Activated naive CD4-positive, alpha-beta T cell treated with anti-CD3 and anti-CD28 coated beads, Interleukin-2, amount 50 U/mL, for 72 hours (primary cell): ENCODE measurements at regions not wholly inside any gene's neighbourhood (a gene's known extent, or its start where the extent isn't known, plus 50 kb on each side); places are given as distances from the start of the nearest gene placed in this dataset.
"Not testable (repeated sequence)": the region's sequence is repeated elsewhere in the genome, so short reads cannot be mapped to it uniquely, and the experiment has no call there.

ENCODE experiments used
- ATAC-seq, 2 donors: fragments of 150-1000 bp; cut with Tn5 transposase; 2 replicates each; pipeline ENCODE4 v1.10.0; 2021; ENCODE audit warnings: mild to moderate bottlenecking in 2 of 2, moderate library complexity in 2 of 2
- DNase-seq, 2 donors: peaks; one replicate each; pipeline ENCODE4 v3.0.0; 2021 to 2022; ENCODE audit warnings: low spot score in 2 of 2
- H3K27ac Mint-ChIP-seq, 2 donors: one replicate each; pipeline ENCODE4 v1.8.0; 2022; ENCODE audit warnings: mild to moderate bottlenecking in 2 of 2, mixed read lengths in 2 of 2
- H3K36me3 Mint-ChIP-seq, 2 donors: one replicate each; pipeline ENCODE4 v1.8.0; 2022; ENCODE audit warnings: mixed read lengths in 2 of 2
- H3K9me3 Mint-ChIP-seq, 2 donors: one replicate each; pipeline ENCODE4 v1.8.0; 2022; ENCODE audit warnings: mixed read lengths in 2 of 2

GRCh38 chr18:76051396-76052226, 443.4 kb downstream of the ZNF516 start:
- Mint-ChIP-seq H3K9me3 (no peaks in the 10 kb centered on the region), H3K27ac (no peak overlapping the region), H3K36me3 (no peaks in the 10 kb centered on the region)
- DNase-seq: no peak
- ATAC-seq: no peak

GRCh38 chr18:76046221-76046620, 448.8 kb downstream of the ZNF516 start:
- no peaks in the 10 kb centered on the region for H3K9me3 Mint-ChIP-seq
- DNase-seq (no peak), ATAC-seq (no peak)
- no peak overlapping the region for H3K27ac Mint-ChIP-seq
- no peaks in the 10 kb centered on the region for H3K36me3 Mint-ChIP-seq

GRCh38 chr18:76042511-76042910, 452.5 kb downstream of the ZNF516 start:
- no peak for DNase-seq
- H3K36me3 Mint-ChIP-seq: no peaks in the 10 kb centered on the region
- ATAC-seq: no peak
- no peak overlapping the region for H3K27ac Mint-ChIP-seq
- no peaks in the 10 kb centered on the region for H3K9me3 Mint-ChIP-seq

- DNase-seq: no peak
- Mint-ChIP-seq H3K27ac (no peak overlapping the region), H3K36me3 (peaks cover 0 to 4% of the 10 kb centered on the region in 2 donors), H3K9me3 (peaks cover 0 to 13% of the 10 kb centered on the region in 2 donors)
- no peak for ATAC-seq
These were observed 476.8 kb downstream of the ZNF516 start for GRCh38 chr18:76018210-76018609.

GRCh38 chr18:76013057-76013456, 482.0 kb downstream of the ZNF516 start:
- H3K27ac Mint-ChIP-seq: no peak overlapping the region
- no peak for ATAC-seq

GRCh38 chr18:76005632-76006208, 489.3 kb downstream of the ZNF516 start:
- Mint-ChIP-seq H3K36me3 (no peaks in the 10 kb centered on the region), H3K9me3 (peaks cover 0 to 3% of the 10 kb centered on the region in 2 donors)

More at GRCh38 chr18:76013057-76013456, 482.0 kb downstream of the ZNF516 start:
- peaks cover 4% of the 10 kb centered on the region in 2 donors for H3K9me3 Mint-ChIP-seq
- DNase-seq: no peak
- H3K36me3 Mint-ChIP-seq: peaks cover 0 to 4% of the 10 kb centered on the region in 2 donors

GRCh38 chr18:75987913-75988312, 507.1 kb downstream of the ZNF516 start:
- not testable (repeated sequence) for H3K9me3 Mint-ChIP-seq

More at GRCh38 chr18:76005632-76006208, 489.3 kb downstream of the ZNF516 start:
- DNase-seq (no peak), ATAC-seq (no peak)
- no peak overlapping the region for H3K27ac Mint-ChIP-seq

GRCh38 chr18:75984853-75985252, 510.2 kb downstream of the ZNF516 start:
- ATAC-seq (no peak), DNase-seq (no peak)
- Mint-ChIP-seq H3K27ac (no peak overlapping the region), H3K36me3 (no peaks in the 10 kb centered on the region), H3K9me3 (peaks cover 0 to 4% of the 10 kb centered on the region in 2 donors)

More at GRCh38 chr18:75987913-75988312, 507.1 kb downstream of the ZNF516 start:
- not testable (repeated sequence) for DNase-seq, H3K36me3 Mint-ChIP-seq, H3K27ac Mint-ChIP-seq, ATAC-seq

- H3K36me3 Mint-ChIP-seq: no peaks in the 10 kb centered on the region
- H3K9me3 Mint-ChIP-seq: peaks cover 0 to 4% of the 10 kb centered on the region in 2 donors
- H3K27ac Mint-ChIP-seq: no peak overlapping the region
- DNase-seq: no peak
- ATAC-seq: no peak
These were observed 513.9 kb downstream of the ZNF516 start for GRCh38 chr18:75981102-75981501.

GRCh38 chr18:75977081-75977480, 518.0 kb downstream of the ZNF516 start:
- Mint-ChIP-seq H3K27ac (no peak overlapping the region), H3K36me3 (no peaks in the 10 kb centered on the region), H3K9me3 (no peaks in the 10 kb centered on the region)
- ATAC-seq: no peak
- DNase-seq: no peak

- Mint-ChIP-seq H3K36me3 (no peaks in the 10 kb centered on the region), H3K27ac (no peak overlapping the region), H3K9me3 (no peaks in the 10 kb centered on the region)
- ATAC-seq: no peak
- no peak for DNase-seq
These were observed 524.8 kb downstream of the ZNF516 start for GRCh38 chr18:75970212-75970611.

- H3K9me3 Mint-ChIP-seq: no peaks in the 10 kb centered on the region
- DNase-seq: no peak
These were observed 528.6 kb downstream of the ZNF516 start for GRCh38 chr18:75966431-75966830.

GRCh38 chr18:75962036-75962572, 532.9 kb downstream of the ZNF516 start:
- ATAC-seq (no peak), DNase-seq (no peak)
- Mint-ChIP-seq H3K9me3 (no peaks in the 10 kb centered on the region), H3K27ac (no peak overlapping the region), H3K36me3 (no peaks in the 10 kb centered on the region)

More at GRCh38 chr18:75966431-75966830, 528.6 kb downstream of the ZNF516 start:
- ATAC-seq: no peak
- no peak overlapping the region for H3K27ac Mint-ChIP-seq
- no peaks in the 10 kb centered on the region for H3K36me3 Mint-ChIP-seq

- ATAC-seq, H3K9me3 Mint-ChIP-seq, H3K27ac Mint-ChIP-seq, DNase-seq, H3K36me3 Mint-ChIP-seq: not testable (repeated sequence)
These were observed 532.9 kb upstream of the SMIM21 start for GRCh38 chr18:75960356-75960755.

- Mint-ChIP-seq H3K9me3 (no peaks in the 10 kb centered on the region), H3K27ac (no peak overlapping the region), H3K36me3 (peaks cover 0 to 8% of the 10 kb centered on the region in 2 donors)
- ATAC-seq: no peak
- no peak for DNase-seq
These were observed 531.6 kb upstream of the SMIM21 start for GRCh38 chr18:75959150-75959549.

GRCh38 chr18:75958683-75959082, 531.2 kb upstream of the SMIM21 start:
- Mint-ChIP-seq H3K27ac (no peak overlapping the region), H3K36me3 (peaks cover 0 to 8% of the 10 kb centered on the region in 2 donors), H3K9me3 (no peaks in the 10 kb centered on the region)
- DNase-seq (no peak), ATAC-seq (no peak)

- no peak for DNase-seq
- H3K36me3 Mint-ChIP-seq: no peaks in the 10 kb centered on the region
- H3K9me3 Mint-ChIP-seq: peaks cover 8 to 27% of the 10 kb centered on the region in 2 donors
- ATAC-seq: no peak
- no peak overlapping the region for H3K27ac Mint-ChIP-seq
These were observed 517.9 kb upstream of the SMIM21 start for GRCh38 chr18:75945265-75945933.
